C4-2B (cell line): ENCODE measurements at regions not wholly inside any gene's neighbourhood (a gene's known extent, or its start where the extent isn't known, plus 50 kb on each side); places are given as distances from the start of the nearest gene placed in this dataset.
"Not testable (repeated sequence)": the region's sequence is repeated elsewhere in the genome, so short reads cannot be mapped to it uniquely, and the experiment has no call there.

Experiments used
- H3K27ac ChIP-seq: fragments of 450-650 bp; 2 replicates; pipeline ENCODE4 v1.5.1; 2017
- ZFX ChIP-seq: fragments of 450-650 bp; IDR thresholded peaks from 2 replicates; pipeline ENCODE4 v1.6.1; 2017
- TF ChIP-seq, protein P1 (sequence below): fragments of 450-650 bp; conservative IDR thresholded peaks from 2 replicates; pipeline ENCODE4 v1.5.1; 2017; ENCODE audit warnings: mild to moderate bottlenecking

DNA sequence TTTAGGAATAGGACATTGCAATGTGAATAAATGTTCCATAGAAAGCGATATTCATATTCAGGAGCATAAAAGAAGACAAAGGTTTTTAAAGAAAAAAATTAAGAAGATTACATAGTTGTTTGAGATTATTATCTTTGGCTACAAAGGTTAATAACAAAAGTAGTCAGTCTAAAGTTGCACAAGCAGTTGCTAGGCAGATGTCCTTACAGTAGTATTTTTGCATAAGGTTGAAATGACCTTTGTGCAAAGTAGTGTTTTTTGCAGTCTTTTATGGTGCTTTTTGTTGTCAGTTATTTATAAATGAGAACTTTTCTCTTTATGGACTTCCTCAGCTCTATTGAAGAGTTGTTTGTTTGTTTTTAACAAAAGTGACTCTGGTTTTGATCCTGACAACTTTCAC is 447.8 kb downstream of the AMY1C start:
- TF ChIP-seq ZFX = no peak
- TF ChIP-seq, protein P1, sequence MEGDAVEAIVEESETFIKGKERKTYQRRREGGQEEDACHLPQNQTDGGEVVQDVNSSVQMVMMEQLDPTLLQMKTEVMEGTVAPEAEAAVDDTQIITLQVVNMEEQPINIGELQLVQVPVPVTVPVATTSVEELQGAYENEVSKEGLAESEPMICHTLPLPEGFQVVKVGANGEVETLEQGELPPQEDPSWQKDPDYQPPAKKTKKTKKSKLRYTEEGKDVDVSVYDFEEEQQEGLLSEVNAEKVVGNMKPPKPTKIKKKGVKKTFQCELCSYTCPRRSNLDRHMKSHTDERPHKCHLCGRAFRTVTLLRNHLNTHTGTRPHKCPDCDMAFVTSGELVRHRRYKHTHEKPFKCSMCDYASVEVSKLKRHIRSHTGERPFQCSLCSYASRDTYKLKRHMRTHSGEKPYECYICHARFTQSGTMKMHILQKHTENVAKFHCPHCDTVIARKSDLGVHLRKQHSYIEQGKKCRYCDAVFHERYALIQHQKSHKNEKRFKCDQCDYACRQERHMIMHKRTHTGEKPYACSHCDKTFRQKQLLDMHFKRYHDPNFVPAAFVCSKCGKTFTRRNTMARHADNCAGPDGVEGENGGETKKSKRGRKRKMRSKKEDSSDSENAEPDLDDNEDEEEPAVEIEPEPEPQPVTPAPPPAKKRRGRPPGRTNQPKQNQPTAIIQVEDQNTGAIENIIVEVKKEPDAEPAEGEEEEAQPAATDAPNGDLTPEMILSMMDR = no peak
- no peak overlapping the region for H3K27ac ChIP-seq

DNA sequence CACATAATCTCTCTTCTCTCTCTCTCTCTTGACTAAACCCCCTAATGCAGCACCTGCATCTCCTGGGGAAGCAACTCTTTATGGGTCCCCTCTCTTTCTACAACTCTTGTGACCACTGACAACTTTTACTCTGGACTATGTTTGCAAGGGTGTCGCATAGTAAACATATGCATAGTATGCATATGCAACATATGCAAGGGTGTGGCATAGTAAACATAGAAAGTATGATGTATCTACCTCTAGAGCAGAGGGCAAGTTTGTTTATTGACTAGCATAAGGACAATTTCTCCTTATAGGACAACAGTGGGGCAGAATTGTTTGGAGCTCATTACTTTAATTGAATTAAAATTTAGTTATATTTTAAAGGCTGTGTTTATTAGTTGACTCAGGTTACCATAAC is 462.5 kb downstream of the AMY1C start:
- TF ChIP-seq, protein P1 = no peak
- TF ChIP-seq ZFX = no peak
- no peak overlapping the region for H3K27ac ChIP-seq

DNA sequence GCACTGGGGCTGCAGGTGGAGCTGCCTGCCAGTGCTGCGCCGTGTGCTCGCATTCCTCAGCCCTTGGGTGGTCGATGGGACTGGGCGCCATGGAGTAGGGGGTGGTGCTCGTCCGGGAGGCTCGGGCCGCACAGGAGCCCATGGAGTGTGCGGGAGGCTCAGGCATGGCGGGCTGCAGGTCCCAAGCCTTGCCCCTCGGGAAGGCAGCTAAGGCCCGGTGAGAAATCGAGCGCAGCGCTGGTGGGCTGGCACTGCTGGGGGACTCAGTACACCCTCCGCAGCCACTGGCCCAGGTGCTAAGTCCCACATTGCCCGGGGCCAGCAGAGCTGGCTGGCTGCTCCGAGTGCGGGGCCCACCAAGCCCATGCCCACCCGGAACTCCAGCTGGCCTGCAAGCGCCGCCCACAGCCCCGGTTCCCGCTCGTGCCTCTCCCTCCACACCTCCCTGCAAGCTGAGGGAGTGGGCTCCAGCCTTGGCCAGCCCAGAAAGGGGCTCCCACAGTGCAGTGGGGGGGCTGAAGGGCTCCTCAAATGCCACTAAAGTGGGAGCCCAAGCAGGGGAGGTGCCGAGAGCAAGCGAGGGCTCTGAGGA is 467.8 kb downstream of the AMY1C start:
- not testable (repeated sequence) for H3K27ac ChIP-seq

DNA sequence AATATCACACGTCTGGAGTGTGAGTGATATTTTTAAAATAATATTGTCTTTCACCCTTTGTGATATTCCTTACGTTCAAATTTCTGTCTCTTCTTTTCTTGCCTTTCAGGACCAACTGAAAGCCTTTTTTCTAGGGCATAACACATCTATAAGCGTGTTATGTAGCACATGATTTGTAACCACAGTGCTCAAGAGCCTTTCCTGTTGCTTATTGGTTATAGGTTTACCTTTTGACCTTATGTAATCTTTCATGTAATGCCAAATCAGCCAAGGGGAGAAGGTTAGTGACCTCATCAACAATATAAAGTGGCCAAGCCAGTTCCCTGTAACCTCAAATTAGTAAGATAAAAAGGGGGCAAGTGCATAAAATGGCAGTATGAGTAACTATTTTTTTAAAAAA is 480.2 kb downstream of the AMY1C start:
- TF ChIP-seq ZFX = no peak
- TF ChIP-seq, protein P1 = no peak

DNA sequence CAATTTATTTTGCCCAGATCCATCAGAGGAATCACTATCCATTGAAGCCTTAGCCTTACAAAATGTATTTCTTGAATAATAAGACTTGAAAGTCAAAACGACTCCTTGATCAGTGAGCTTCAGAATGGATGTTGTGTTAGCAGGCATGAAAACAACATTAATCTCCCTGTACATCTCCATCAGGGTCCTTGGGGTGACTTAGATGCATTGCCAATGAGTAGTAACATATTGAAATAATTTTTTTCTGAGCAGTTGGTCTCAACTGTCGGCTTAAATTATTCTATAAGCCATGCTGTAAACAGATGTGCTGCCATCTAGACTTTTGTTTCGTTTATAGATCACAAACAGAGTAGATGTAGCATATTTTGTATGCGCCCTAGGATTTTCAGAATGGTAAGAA is 482.0 kb downstream of the AMY1C start:
- TF ChIP-seq ZFX = no peak
- TF ChIP-seq, protein P1 = no peak
- H3K27ac ChIP-seq = no peak overlapping the region

More for the DNA sequence above, 480.2 kb downstream of the AMY1C start:
- H3K27ac ChIP-seq = no peak overlapping the region

DNA sequence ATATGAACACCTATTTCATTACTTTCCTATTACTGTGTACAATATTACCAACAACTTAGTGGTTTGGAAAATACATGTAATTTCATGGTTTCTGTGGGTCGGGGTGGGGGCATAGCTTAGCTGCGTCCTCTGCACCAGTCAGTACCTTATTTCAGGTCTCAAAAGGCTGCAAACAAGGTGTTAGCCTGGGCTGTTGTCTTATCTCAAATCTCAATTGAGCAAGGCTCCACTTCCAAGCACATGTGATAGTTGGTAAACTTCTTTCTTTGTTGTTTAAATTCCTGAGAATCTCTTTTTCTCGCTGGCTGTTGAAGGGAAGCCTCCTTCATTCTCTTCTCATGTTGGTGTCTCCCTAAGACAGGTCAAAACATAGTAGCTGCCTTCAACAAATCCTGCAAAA is 485.4 kb downstream of the AMY1C start:
- H3K27ac ChIP-seq = no peak overlapping the region
- TF ChIP-seq, protein P1 = no peak
- TF ChIP-seq ZFX = no peak

DNA sequence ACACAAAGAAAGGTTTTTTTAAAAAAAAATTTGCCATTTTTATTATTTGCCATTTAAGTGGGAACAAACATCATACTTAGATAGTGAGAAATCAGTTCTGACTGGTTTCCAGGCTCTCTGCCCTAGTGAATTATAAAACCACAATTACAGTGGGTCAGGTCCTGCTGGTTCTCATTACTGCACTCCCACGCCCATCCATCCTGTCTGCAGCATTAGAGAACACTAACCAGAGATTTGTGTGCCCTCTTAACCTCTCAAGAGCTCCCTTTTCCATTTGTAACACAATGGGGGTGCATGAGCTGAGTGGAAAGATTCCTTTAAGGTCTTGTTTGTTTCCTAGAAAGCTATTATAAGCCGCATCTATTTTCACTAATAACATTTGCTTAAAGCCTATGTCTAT is 489.3 kb downstream of the AMY1C start:
- TF ChIP-seq, protein P1 = no peak
- no peak for TF ChIP-seq ZFX
- no peak overlapping the region for H3K27ac ChIP-seq

DNA sequence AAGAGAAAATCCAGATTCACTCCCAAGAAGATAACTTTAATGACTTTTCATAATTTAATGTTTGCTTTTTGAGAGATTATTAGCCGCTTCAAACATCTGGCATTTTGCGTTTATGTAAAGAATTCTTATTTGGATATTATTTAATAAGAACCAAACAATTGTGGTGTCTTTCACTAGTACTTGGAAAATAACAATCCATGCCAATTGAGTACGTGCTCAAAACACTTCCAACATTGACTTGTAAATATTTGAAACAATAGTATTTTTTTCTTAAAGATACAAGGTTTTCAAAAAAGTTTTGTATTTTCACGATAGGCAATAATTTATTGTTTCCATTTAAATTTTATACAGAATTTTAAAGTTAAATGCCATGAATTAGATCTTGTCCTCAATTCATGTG is 498.7 kb downstream of the AMY1C start:
- H3K27ac ChIP-seq = no peak overlapping the region
- TF ChIP-seq ZFX = no peak
- TF ChIP-seq, protein P1 = no peak
